Uterus (tissue), 3 donors: ENCODE measurements at regions not wholly inside any gene's neighbourhood (a gene's known extent, or its start where the extent isn't known, plus 50 kb on each side); places are given as distances from the start of the nearest gene placed in this dataset.

ENCODE experiments used
- DNase-seq, 2 donors: peaks; one replicate each; pipeline ENCODE4 v3.0.0-alpha.2; 2019 to 2020
- H3K27ac ChIP-seq, 2 donors: fragments of 200-600 bp; sonication (generic); 1 replicate in 1 of 2; 2 replicates in 1 of 2; pipeline ENCODE4 v1.5.1; 2016 to 2018
- H3K27me3 ChIP-seq, 2 donors: fragments of 200-600 bp; sonication (generic); one replicate each; pipeline ENCODE4 v1.5.1; 2018 to 2019; ENCODE audit warnings: control low read depth in 1 of 2
- H3K36me3 ChIP-seq, 2 donors: fragments of 200-600 bp; sonication (generic); one replicate each; pipeline ENCODE4 v1.5.1; 2019; ENCODE audit warnings: control low read depth in 1 of 2
- H3K4me1 ChIP-seq, 2 donors: fragments of 200-600 bp; sonication (generic); one replicate each; pipeline ENCODE4 v1.5.1; 2018 to 2019; ENCODE audit warnings: control low read depth in 1 of 2
- H3K4me3 ChIP-seq, 2 donors: fragments of 200-600 bp; sonication (generic); 1 replicate in 1 of 2; 2 replicates in 1 of 2; pipeline ENCODE4 v1.5.1; 2018 to 2019; ENCODE audit warnings: mild to moderate bottlenecking in 1 of 2
- H3K9me3 ChIP-seq, 2 donors: fragments of 200-600 bp; sonication (generic); one replicate each; pipeline ENCODE4 v1.5.1; 2019; ENCODE audit warnings: control low read depth in 1 of 2
- CTCF ChIP-seq, 4 experiments: fragments of 200-600 bp in 2 of 4; fragments of 450-650 bp in 2 of 4; sonication (generic) in 2 of 4; IDR thresholded peaks; one replicate each; pipeline ENCODE4 v1.5.1; 2016 to 2019; ENCODE audit warnings: antibody characterized with exemption in 4 of 4, mild to moderate bottlenecking in 2 of 4, moderate library complexity in 1 of 4
- POLR2A ChIP-seq, 2 donors: fragments of 450-650 bp; IDR thresholded peaks; one replicate each; pipeline ENCODE4 v1.6.1; 2016; ENCODE audit warnings: antibody characterized with exemption in 2 of 2, mild to moderate bottlenecking in 1 of 2, moderate library complexity in 1 of 2
- intact Hi-C: fragments of 100-400 bp; cut with DNase I; formaldehyde crosslinking; loops from one replicate; pipeline ENCODE4 v1.15.1; 2023; ENCODE audit warnings: low total_unique reads
- donor health status: DM: yes; HTN: yes; CAD: no.

GRCh38 chr1:239918634-239919033 lies 173.0 kb upstream of the FMN2 start:
- DNase-seq: no peak
- no peak for TF ChIP-seq CTCF (IDR thresholded peaks at IDR 0.05)
- TF ChIP-seq POLR2A (IDR thresholded peaks at IDR 0.05): no peak
- Histone ChIP-seq H3K27me3 (no peaks in the 10 kb centered on the region), H3K4me1 (no peaks in the 10 kb centered on the region), H3K9me3 (no peaks in the 10 kb centered on the region), H3K36me3 (no peaks in the 10 kb centered on the region), H3K27ac (no peak overlapping the region), H3K4me3 (no peak overlapping the region)
- intact Hi-C loops: no loop called here

- intact Hi-C loops: no loop called here
- no peak overlapping the region for H3K4me3 ChIP-seq
- H3K36me3 ChIP-seq: no peaks in the 10 kb centered on the region
- DNase-seq: no peak
- no peaks in the 10 kb centered on the region for H3K9me3 ChIP-seq
- no peak overlapping the region for H3K27ac ChIP-seq
- no peaks in the 10 kb centered on the region for H3K4me1 ChIP-seq
- no peaks in the 10 kb centered on the region for H3K27me3 ChIP-seq
- TF ChIP-seq POLR2A (IDR thresholded peaks at IDR 0.05) (no peak), CTCF (IDR thresholded peaks at IDR 0.05) (no peak)
Observed at GRCh38 chr1:239920214-239920613, 171.5 kb upstream of the FMN2 start.

GRCh38 chr1:239922778-239923522 lies 168.7 kb upstream of the FMN2 start:
- intact Hi-C loops: no loop called here
- Histone ChIP-seq H3K4me1 (no peaks in the 10 kb centered on the region), H3K4me3 (no peak overlapping the region), H3K9me3 (no peaks in the 10 kb centered on the region), H3K27ac (no peak overlapping the region), H3K36me3 (no peaks in the 10 kb centered on the region), H3K27me3 (no peaks in the 10 kb centered on the region)
- no peak for DNase-seq
- no peak for TF ChIP-seq POLR2A (IDR thresholded peaks at IDR 0.05)
- TF ChIP-seq CTCF (IDR thresholded peaks at IDR 0.05): no peak

GRCh38 chr1:239924741-239925350 lies 166.8 kb upstream of the FMN2 start:
- H3K4me3 ChIP-seq: no peak overlapping the region

More at GRCh38 chr1:239924741-239925350, 166.8 kb upstream of the FMN2 start:
- no peaks in the 10 kb centered on the region for H3K9me3 ChIP-seq
- no peaks in the 10 kb centered on the region for H3K36me3 ChIP-seq
- H3K27ac ChIP-seq: no peak overlapping the region
- intact Hi-C loops: no loop called here
- no peak for DNase-seq
- no peaks in the 10 kb centered on the region for H3K27me3 ChIP-seq
- H3K4me1 ChIP-seq: no peaks in the 10 kb centered on the region
- no peak for TF ChIP-seq CTCF (IDR thresholded peaks at IDR 0.05)
- no peak for TF ChIP-seq POLR2A (IDR thresholded peaks at IDR 0.05)
